Stimulated activated CD8-positive, alpha-beta memory T cell treated with anti-CD3 and anti-CD28 coated beads, Interleukin-15, amount 100 ng/mL, for 24 hours (primary cell): ENCODE measurements at regions not wholly inside any gene's neighbourhood (a gene's known extent, or its start where the extent isn't known, plus 50 kb on each side); places are given as distances from the start of the nearest gene placed in this dataset.
"Not testable (repeated sequence)": the region's sequence is repeated elsewhere in the genome, so short reads cannot be mapped to it uniquely, and the experiment has no call there.

Experiments used
- DNase-seq: peaks from one replicate; pipeline ENCODE4 v3.0.0-alpha.2; 2020; ENCODE audit warnings: low read depth

DNA sequence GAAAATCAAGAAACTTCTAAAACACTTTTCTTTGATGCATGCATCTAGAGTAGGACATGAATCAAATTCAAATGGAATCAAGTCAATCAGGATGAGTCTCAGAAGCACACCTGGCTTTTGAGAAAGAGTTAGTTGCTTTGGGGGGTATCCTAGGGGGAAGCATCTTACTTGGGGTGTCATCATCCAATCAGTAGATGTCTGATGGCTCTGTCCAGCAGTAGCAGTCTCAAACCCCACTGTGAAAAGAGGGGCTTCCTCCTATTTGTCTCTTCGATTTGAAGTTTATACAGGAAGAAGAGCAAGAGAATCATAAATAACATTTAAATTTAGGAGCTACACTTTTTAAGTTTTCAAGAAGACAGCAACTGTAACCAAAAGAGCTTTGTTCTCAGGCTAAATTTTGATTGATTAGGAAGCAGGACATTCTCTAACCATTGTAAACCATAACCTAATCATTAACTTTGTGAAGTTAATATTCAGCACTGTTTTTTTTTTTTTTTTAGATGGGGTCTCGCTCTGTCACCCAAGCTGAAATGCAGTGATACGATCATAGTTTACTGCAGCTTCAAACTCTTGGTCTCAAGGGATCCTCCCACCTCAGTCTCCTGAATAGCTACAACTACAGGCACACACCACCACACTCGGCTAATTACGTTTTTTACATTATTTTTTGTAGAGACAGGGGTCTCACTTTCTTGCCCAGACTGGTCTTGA is 614.7 kb downstream of the CSNK1G3 start:
- DNase-seq: no peak

DNA sequence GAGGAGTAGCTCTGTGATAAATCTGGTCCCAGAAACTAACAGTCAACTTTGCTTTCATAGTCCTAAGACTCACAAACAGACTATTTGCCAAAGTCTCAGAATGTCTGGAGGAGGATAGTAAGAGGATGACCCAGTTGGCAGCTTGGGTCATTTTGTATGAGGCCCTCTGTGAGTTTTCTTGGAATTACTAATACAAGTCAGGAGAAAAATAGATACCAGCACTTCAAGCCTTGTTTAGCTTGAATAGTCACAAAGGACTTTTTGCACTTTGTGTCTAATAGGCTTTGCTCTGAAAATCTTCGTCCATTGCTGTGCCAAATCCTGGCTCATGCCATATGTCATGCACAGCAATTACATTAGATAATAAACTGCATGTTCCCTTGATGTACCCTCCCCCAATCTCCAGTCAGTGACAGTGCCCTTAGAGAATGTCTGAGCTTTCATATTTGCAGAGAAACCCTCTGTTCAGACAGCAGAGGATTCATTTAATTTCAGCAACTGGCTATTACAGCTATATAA is 612.8 kb downstream of the CSNK1G3 start:
- no peak for DNase-seq

DNA sequence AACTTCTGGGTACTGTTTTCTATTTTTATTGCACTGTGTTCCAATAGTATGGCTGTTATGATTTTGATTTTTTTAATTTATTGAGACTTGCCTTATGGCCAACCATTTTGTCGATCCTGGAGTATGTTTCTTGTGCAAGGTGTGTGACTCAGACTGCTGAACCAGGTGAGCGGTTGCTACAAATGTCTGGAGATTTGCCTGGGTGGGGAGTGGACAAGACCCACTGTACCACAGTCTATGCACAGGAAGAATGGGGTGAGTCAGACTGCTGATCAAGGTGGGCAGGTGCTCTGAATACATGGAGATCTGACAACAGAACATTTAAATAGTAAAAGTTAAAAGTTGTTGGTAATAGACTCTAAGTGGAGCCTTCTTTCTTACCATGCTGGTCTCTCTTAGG is 609.2 kb downstream of the CSNK1G3 start:
- DNase-seq: no peak

DNA sequence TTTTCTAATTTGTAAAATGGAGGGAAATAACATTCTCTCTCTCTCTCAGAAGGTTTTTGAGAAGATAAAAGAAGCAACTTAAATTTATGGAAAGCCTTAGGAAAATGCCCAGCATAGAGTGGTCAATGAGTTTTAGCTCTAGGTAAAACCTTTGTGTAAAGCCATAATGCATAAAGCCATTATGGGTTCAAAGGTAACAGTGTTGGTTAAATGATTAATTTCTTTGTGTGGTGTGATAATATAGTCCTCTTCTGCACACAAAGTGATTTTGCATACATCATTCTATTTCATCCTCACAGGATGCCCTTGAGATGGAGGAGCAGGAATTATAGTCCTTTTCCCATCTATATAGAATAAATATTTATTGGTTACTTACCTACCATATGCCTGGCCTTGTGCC is 602.9 kb downstream of the CSNK1G3 start:
- no peak for DNase-seq

DNA sequence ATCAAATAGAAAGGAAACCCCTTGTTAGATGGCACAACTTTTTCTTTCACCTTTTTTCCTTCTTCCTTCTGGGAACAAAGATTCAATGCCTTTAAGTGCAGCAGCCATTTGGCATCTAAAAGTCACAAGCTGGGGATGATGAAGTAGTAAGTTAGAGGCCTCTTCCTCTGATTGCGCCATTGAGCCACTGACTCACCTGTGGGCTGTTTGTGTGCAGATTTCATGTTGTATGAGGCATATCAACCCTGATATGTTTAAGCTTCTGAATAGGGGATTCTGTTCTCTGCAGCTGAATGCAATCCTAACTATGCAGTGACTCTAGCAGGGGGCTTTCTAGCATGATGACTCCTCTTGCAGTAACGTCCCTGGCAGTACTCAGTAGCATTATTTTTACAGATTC is 599.9 kb downstream of the CSNK1G3 start:
- DNase-seq: no peak

DNA sequence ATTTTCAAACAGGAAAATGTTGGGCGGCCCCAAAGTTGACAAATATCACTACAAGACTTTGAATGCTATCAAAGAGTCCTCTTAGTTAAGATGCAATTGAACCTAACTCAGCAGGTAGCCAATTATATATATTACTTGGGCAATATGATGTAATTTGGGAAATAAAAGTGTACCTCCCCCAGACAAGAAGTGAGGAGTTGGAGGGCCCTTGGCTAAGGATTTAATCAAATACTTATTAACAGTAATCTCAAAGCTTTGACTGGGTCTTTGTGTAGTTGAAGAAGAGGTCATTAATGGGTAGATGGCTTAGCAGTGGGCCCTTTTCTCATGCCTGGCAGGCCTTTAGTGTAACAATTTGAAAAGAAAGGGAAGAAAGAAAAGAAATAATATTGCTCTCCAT is 599.0 kb downstream of the CSNK1G3 start:
- no peak for DNase-seq

DNA sequence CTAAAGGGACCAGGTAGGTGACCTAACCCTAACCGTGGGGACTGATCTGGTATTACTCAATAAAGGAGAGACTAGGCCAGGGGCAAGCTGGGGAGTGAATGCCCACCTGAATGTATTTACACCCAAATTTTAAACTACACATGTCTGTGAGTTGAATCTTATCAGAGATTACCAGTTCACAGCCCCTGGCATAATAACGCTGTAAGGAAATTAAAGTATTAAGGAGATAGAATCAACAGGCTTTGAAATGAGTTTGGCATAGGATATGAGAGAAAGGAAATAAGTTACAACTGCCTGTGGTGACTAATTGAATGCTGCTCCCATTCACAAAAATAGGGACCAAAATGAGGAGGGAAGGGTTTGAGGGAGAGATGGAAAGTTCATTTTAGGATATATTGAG is 593.3 kb downstream of the CSNK1G3 start:
- no peak for DNase-seq

DNA sequence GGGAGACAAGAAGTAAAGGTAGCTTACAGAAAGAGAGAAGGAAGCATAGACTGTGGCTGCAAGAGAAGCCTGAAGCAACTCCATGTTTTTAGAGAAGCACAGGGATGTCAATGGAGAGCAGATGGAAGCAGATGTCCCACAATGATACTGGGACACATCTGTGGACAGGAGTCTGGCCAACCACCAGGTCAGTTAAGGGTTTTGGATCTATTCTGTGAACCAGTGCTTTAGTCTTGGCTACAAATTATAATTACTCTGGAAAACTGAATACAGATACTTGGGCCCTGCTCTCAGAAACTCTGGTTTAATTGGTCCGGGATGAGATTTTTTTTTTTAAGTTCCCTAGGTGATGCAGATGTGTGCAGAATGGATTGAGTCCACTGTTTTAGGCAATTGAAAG is 592.8 kb downstream of the CSNK1G3 start:
- DNase-seq: no peak

DNA sequence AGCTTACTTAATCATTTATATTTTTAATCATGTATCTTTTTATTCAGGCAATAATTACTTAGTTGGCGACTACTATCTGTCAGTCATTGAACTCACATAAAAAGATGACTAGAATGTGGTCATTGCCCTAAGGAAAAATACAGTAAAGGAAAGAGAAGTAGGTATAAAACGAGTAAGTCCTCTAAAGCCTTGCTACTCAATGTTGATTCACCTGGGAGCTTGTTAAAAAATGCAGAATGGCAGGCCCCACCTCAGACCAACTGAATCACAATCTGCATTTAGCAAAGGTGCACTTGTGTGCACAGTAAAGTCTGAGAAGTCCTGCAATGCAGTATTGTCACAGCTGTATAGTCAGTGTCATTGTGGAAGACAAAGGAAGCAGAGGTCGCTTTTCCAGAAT is 592.4 kb downstream of the CSNK1G3 start:
- no peak for DNase-seq

DNA sequence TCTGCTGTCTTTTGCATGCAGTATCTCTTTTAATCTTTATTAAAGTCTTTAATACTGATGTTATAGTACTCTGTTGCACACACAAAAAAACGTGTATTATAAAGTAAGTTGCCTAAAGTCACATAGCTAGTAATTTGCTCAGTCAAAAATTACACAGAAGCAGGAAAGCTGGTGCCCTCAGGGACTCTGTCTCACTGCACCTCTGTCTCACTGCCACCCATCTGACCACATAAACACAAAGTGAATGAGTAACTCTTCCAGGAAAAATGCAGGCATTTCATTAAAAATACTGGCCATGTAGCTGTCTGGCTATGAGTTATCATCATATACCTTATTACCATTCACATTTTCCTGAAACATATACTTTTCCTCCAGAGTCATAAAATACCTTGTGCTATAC is 591.7 kb downstream of the CSNK1G3 start:
- no peak for DNase-seq

DNA sequence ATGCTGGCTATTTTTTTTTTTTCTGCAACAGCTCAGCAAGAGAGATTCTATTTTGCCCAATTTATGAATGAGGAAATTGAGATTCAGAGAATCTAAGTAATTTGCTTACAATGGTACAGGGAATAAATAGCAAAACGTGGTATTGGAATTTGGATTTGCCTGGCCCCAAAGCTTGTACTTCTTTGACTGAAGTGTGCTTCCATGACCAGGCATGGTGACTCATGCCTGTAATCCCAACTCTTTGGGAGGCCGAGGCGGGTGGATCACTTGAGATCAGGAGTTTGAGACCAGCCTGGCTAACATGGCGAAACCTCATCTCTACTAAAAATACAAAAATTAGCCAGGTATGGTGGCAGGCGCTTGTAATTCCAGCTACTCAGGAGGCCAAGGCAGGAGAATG is 591.1 kb downstream of the CSNK1G3 start:
- DNase-seq: not testable (repeated sequence)

DNA sequence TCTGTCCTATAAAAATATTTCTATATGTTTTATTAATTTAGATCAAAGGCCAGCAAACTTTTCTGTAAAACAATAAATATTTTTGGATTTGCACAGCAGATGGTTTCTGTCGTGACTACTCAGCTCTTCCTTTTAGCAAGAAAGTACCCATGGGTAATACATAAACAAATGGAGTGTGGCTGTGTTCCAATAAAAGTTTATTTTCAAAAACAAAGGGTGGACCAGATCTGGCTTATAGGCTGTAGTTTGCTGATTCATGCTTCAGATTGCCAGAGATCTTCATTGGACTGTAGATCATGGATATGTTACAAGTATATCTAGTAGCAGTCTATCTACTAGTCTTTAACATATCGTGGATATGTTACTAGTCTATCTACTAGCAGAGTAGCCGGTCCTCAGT is 590.5 kb downstream of the CSNK1G3 start:
- DNase-seq: no peak

DNA sequence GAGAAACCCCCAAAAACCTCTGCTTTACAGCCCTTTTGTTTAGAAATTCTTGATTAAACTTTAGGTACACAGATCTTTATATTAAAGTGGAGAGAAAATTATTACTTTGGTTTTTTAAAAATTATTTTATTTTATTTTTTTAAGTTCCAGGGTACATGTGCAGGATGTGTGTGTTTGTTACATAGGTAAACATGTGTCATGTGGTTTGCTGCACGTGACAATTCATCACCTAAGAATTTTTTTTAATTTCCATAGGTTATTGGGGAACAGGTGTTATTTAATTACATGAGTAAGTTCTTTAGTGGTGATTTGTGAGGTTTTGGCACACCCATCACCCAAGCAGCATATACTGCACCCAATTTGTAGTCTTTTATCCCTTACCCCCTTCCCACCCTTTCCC is 581.7 kb downstream of the CSNK1G3 start:
- DNase-seq: no peak

DNA sequence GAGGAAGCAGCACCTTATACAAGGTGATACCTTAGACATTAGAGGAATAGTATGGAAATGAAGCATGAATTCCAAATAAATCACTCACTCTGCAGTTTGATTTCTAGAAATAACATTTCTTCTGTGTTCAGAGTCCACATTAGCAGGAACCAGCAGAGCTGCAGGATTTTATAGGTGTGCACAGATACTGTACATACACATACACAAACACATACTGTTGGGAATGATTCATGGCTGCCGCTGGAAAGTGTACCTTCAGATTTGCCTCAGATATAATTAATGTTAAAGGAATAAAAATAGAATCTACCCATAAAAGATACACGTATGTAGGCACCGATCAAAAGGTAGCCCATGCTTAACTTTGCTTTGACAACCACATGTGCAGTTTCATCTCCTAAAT is 578.1 kb downstream of the CSNK1G3 start:
- DNase-seq: no peak

DNA sequence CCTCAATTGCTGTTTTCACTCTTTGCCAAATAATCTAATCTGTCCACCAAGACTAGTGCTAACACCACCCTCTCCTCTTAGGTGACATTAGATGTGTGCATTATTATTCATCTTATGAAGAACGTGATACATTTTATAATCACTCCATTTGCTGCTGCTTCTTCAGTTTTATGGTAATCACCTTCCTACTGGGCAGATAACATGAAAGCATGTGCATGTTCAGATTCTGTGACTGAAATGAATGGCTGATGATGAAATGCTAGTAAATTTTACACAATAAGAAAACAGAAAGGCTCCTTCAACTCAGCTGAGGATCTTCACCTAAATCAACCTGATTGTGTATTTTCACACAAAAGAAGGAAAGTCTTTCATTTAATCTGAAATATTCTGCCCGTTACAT is 577.6 kb downstream of the CSNK1G3 start:
- no peak for DNase-seq

DNA sequence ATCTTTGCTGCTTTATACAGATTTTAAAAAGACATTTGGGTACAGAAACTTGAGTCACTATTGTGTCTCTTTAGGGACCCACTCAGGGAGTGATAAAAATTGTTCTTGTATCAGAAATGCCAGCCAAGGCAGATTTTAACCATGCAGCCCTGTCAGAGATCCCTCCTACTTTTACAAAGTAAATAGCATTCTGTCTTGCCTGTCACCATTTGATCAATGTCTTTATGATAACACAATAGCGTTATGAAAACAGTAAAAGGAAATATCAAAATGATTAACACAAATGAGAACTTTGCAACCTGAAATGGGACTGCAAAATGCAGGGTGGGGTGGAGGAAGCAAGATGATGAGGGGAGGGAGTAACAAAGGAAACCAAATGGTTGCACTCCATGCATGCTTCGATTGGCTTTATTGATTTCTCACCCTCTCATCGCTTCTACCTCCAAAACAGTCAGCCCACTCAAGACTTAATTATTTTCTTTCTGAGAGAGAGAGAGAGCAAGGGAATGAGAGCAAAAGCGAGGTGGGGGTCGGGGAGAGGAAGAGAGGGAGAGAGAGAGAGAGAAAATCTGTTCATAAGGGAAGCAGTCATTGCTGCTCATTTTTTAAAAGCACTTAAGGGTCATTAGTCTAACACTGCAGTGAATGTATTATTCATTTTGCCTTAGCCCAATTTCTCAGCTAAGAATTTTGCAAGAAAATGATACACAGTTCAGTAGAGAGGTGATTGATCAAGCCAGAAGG is 576.5 kb downstream of the CSNK1G3 start:
- no peak for DNase-seq

DNA sequence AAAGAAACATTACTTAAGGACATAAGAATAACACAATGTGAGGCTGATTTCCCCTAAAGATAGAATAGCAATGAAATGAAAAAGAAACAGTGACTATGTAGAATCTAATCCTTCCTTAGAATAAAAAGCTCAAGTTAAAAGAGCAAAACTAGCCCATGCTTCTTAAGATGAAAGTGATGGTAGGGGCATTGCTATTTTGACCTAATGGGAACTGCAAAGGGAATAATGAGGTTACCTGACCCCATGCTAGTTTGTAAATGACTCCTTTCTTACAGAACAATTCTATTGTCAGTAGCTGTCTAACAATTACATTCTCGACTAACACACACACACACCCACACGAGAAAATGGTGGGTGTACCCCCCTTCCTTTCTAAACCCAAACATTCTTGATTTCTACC is 575.8 kb downstream of the CSNK1G3 start:
- DNase-seq: no peak

DNA sequence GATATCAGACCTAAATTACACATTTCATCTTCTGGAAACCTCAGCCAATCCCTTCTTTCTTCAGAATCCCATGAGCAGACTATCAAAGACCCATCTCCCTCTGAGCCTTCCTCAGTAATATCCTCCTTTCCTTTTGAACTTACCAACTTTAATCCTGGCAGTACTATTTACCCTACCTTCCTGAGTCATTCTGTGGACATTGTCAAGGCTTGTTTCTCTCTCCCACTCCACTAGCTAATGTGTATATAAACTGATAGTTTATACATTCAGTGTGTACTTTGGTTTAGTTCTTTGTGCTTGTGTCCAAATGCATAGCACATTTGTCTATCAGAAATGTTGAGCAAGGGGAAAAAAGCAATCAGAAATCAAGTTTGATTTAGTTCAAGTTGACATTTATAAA is 568.3 kb downstream of the CSNK1G3 start:
- no peak for DNase-seq

DNA sequence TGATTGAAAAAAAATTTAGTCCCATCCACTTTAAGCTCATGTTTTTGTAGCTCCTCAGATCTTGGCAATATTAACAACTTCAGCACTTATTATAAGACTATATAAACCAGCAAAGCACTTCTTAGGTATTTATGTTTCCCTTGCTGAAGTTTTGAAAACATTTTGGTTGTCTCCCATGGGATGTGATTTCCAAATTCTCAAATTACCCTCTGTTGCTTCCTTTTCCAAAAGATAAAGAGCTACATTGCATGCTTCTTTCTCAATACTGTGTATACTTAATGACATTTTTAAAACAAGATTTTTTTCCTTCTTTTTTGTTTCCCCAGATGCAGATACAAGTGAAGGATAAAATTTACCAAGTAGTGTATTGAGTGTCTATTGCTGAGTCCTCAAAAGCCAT is 567.1 kb downstream of the CSNK1G3 start:
- DNase-seq: no peak

DNA sequence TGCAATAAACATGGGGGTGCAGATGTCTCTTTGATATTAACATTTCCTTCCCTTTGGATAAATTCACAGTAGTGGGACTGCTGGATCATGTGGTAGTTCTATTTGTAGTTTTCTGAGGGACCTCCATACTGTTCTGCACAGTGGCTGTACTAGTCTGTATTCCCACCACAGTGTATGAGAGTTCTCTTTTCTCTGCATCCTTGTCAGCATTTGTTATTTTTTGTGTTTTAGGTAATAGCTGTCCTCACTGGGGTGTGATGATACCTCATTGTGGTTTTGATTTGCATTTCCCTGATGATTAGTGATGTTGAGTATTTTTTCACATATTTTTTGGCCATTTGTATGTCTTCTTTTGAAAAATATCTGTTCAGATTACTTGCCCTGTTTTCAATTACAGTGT is 562.5 kb downstream of the CSNK1G3 start:
- DNase-seq: no peak

DNA sequence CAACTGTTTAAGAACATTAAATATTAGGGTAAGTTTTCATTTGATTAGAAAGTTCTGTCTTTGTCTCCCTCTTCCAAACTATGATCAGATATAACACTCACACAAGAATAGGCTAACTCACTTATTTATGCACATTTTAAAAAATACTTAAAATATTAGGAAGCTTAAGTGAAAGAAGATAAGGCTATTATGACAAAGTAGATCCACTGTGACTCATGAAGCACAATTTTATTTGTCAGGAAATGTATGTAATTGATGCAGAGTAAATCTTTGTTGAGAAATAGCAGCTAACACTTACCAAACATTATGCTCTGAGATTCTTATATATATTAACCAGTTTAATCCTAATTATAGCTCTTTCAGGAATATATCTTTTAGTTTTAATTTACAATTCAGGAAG is 560.6 kb downstream of the CSNK1G3 start:
- DNase-seq: no peak

DNA sequence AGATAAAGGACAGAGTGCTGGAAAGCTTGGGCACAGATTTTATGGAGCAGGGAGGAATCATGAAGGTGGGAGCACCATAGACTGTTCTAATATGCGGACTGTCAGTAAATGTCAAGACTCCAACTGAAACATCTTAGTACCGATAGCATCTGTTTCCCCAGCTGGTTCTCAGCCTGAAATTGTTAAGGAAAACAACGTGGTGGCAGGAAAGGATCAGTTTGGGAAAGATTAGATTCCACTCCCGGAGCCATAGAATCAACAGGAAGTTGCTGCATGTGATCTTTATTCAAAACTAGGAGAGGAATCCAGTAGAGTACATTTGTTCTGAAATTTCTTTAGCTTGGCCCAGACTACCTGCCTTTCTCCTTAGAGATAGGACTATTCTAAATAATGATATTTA is 559.1 kb downstream of the CSNK1G3 start:
- no peak for DNase-seq

DNA sequence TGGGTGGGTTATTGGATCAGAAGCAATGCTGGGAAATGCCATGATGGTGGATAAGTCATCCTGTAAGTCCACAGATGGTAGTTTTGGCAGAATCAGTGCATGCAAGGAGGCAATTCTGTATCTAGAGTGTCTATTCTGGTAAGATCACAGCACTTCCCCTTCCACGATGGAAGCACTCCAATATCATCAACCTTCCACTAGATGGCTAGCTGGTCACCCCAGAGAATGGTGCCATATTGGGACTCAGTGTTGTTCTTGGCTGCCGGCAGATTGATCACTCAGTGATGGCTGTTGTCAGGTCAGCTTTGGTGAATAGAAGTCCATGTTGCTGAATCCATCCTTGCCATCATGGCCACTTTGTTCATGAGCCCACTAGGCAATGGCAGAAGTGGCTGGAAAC is 553.5 kb downstream of the CSNK1G3 start:
- DNase-seq: no peak

DNA sequence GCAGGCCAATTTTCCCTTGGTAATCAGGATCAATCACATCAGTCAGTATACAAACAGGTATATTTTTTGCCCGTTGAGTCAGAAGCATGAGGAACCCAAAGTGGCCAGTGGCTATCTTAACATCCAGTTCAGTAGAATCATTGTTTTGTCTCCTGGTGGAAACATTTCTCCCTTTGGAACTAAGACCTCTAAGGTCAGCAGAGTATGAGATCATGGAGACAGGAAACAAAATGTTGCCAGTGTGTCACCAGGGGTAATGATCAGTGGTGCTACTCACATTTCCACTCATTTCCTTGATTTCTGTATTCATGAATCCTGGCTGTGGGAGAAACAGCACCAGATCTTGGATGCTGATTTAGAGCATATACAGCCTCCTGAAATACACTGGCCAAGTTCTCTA is 553.0 kb downstream of the CSNK1G3 start:
- no peak for DNase-seq
